Parathyroid adenoma (tissue), 2 donors: ENCODE measurements at regions not wholly inside any gene's neighbourhood (a gene's known extent, or its start where the extent isn't known, plus 50 kb on each side); places are given as distances from the start of the nearest gene placed in this dataset.

ENCODE experiments used
- H2AFZ ChIP-seq: fragments of 300-600 bp; sonication (generic); one replicate; pipeline ENCODE4 v1.7.0; 2017; ENCODE audit warnings: antibody characterized with exemption, mild to moderate bottlenecking
- H3K27ac ChIP-seq: fragments of 300-600 bp; sonication (generic); one replicate; pipeline ENCODE4 v1.7.0; 2017
- H3K27me3 ChIP-seq: fragments of 300-600 bp; sonication (generic); one replicate; pipeline ENCODE4 v1.7.0; 2017; ENCODE audit warnings: low read length; ENCODE audit not compliant: control insufficient read depth, insufficient read depth
- H3K36me3 ChIP-seq: fragments of 300-600 bp; sonication (generic); one replicate; pipeline ENCODE4 v1.7.0; 2017; ENCODE audit warnings: low read length; ENCODE audit not compliant: control insufficient read depth, insufficient read depth
- H3K4me1 ChIP-seq: fragments of 300-600 bp; sonication (generic); one replicate; pipeline ENCODE4 v1.7.0; 2017; ENCODE audit warnings: control low read depth
- H3K4me2 ChIP-seq: fragments of 300-600 bp; sonication (generic); one replicate; pipeline ENCODE4 v1.7.0; 2017; ENCODE audit warnings: low read length
- H3K4me3 ChIP-seq: fragments of 300-600 bp; sonication (generic); one replicate; pipeline ENCODE4 v1.7.0; 2017; ENCODE audit warnings: low read depth, low read length
- H3K79me2 ChIP-seq: fragments of 300-600 bp; sonication (generic); one replicate; pipeline ENCODE4 v1.7.0; 2017; ENCODE audit warnings: control low read depth
- H3K9ac ChIP-seq: fragments of 300-600 bp; sonication (generic); one replicate; pipeline ENCODE4 v1.7.0; 2017; ENCODE audit warnings: mild to moderate bottlenecking
- H3K9me3 ChIP-seq: fragments of 300-600 bp; sonication (generic); one replicate; pipeline ENCODE4 v1.7.0; 2017; ENCODE audit warnings: low read length; ENCODE audit not compliant: control insufficient read depth
- CTCF ChIP-seq: fragments of 300-600 bp; sonication (generic); IDR thresholded peaks from one replicate; pipeline ENCODE4 v1.7.0; 2017; ENCODE audit warnings: antibody characterized with exemption, mild to moderate bottlenecking
- donor health status: primary hyperparathyroidism.

DNA sequence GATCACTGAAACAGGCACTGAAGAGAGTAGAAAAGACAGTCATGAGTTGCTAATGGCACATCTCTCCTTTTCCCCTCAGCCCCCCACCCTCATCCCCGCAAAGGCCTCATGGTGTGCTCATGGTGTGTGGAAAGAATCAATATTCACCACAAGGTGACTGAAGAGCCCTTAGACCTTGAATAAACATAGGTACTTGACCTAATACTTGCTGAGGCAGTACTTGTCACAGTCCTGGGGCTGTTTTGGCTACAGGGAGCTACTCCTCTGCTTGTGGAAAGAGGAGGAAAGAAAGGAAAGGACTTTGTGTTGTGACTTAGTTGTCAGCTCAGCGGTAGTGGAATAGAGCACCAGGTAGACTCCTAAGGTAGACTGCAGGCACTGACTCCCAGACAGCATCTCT, 537.8 kb upstream of the CCDC179 start:
- no peak overlapping the region for H3K4me2 ChIP-seq
- TF ChIP-seq CTCF = no peak
- H3K9ac ChIP-seq = no peak overlapping the region
- no peaks in the 10 kb centered on the region for H3K9me3 ChIP-seq
- H3K27me3 ChIP-seq = no peaks in the 10 kb centered on the region
- no peak overlapping the region for H2AFZ ChIP-seq
- H3K4me1 ChIP-seq = no peaks in the 10 kb centered on the region
- H3K36me3 ChIP-seq = no peaks in the 10 kb centered on the region
- H3K4me3 ChIP-seq = no peak overlapping the region
- H3K27ac ChIP-seq = no peak overlapping the region
- H3K79me2 ChIP-seq = no peaks in the 10 kb centered on the region

- no peaks in the 10 kb centered on the region for H3K9me3 ChIP-seq
- H3K4me3 ChIP-seq = no peak overlapping the region
- H3K4me2 ChIP-seq = no peak overlapping the region
- H3K79me2 ChIP-seq = no peaks in the 10 kb centered on the region
- H3K9ac ChIP-seq = no peak overlapping the region
- no peaks in the 10 kb centered on the region for H3K27me3 ChIP-seq
- H3K36me3 ChIP-seq = no peaks in the 10 kb centered on the region
- no peaks in the 10 kb centered on the region for H3K4me1 ChIP-seq
- no peak overlapping the region for H2AFZ ChIP-seq
- no peak overlapping the region for H3K27ac ChIP-seq
- TF ChIP-seq CTCF = no peak
These were observed 539.7 kb upstream of the CCDC179 start for GRCh38 chr11:23399995-23400394.

- no peaks in the 10 kb centered on the region for H3K4me1 ChIP-seq
- H3K79me2 ChIP-seq = no peaks in the 10 kb centered on the region
- no peak overlapping the region for H3K27ac ChIP-seq
- H3K36me3 ChIP-seq = no peaks in the 10 kb centered on the region
- TF ChIP-seq CTCF = no peak
- H3K9ac ChIP-seq = no peak overlapping the region
- H3K27me3 ChIP-seq = no peaks in the 10 kb centered on the region
- no peak overlapping the region for H2AFZ ChIP-seq
- H3K4me3 ChIP-seq = no peak overlapping the region
- H3K4me2 ChIP-seq = no peak overlapping the region
- H3K9me3 ChIP-seq = no peaks in the 10 kb centered on the region
These were observed 543.2 kb upstream of the CCDC179 start for GRCh38 chr11:23403210-23404185.

DNA sequence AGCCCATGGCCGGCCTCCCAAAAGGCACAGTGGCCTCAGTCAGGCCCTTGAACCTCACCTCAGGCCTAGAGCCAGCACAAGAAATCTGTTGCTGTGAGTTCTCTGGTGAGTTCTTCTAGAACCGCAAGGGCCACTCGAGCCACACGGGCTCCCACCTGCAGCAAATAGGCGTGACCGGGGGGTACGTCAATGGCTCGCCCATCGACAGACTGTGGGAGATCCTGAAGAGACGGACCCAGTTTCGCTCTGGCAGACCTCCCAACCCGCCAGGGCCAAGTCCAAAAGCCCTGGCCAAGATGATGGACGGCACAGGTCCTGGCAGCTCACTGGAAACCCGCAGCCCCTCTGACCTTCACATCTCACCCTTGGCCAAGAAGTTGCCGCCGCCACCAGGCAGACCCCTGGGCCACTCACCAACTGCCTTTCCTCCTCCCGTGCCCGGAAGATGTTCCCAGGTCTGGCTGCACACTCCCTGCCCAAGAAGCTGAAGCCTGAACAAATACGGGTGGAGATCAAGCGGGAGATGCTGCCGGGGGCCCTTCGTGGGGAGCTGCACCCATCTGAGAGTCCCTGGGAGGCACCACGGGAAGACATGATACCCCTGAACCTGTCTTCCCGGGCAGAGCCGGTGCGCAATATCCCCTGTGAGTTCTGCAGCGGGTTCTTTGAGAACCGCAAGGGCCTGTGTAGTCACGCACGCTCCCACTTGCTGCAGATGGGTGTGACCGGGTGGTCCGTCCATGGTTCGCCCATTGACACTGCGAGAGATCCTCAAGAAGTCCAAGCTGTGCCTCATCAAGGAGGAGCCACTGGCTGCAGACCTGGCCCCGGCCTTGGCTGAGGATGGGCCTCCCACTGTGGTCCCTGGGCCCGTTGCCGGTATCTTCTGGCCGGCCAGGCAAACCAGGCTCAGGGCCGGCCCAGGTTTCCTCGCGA, 544.2 kb upstream of the CCDC179 start:
- H3K4me2 ChIP-seq = no peak overlapping the region
- H2AFZ ChIP-seq = no peak overlapping the region
- no peak overlapping the region for H3K27ac ChIP-seq
- no peaks in the 10 kb centered on the region for H3K79me2 ChIP-seq
- no peak for TF ChIP-seq CTCF
- H3K4me1 ChIP-seq = no peaks in the 10 kb centered on the region
- no peak overlapping the region for H3K4me3 ChIP-seq
- H3K9ac ChIP-seq = no peak overlapping the region
- no peaks in the 10 kb centered on the region for H3K27me3 ChIP-seq
- H3K36me3 ChIP-seq = no peaks in the 10 kb centered on the region
- no peaks in the 10 kb centered on the region for H3K9me3 ChIP-seq
